ENCODE measurements at regions not wholly inside any gene's neighbourhood (a gene's known extent, or its start where the extent isn't known, plus 50 kb on each side); places are given as distances from the start of the nearest gene placed in this dataset.
A peak's percentile ranks its signal among the peaks of the same experiment; 100 is the strongest.
"Not testable (repeated sequence)": the region's sequence is repeated elsewhere in the genome, so short reads cannot be mapped to it uniquely, and the experiment has no call there.

GRCh38 chr2:61649946-61650345 lies 111.8 kb upstream of the XPO1 start:
- not testable (repeated sequence) for DNase-seq; ATAC-seq (ENCODE audit: low read depth in 2 of 2); H3K27me3 Mint-ChIP-seq; H3K4me3 Mint-ChIP-seq; H3K4me1 Mint-ChIP-seq; H3K36me3 Mint-ChIP-seq
- H3K27ac Mint-ChIP-seq: peak overlapping the region in 2 of 6 donors; percentile 57 to 66
- peaks cover 3 to 31% (median 12%) of the 10 kb centered on the region in 7 donors for H3K9me3 Mint-ChIP-seq

DNA sequence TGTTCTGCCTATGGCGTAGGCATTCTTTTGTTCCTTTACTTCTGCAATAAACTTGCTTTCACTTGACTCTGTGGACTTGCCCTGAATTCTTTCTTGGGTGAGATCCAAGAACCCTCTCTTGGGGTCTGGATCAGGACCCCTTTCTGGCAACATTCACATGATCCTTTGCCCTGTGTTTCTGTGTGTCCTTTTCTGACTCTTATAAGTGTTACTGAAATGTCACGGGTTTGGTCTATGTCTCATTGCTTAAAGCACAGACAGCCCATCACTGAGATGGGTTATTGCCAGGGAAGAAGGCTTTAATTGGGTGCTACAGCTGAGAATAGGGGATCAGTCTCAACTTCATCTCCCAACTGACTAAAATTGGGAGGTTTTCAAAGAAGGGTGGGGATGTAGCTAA lies 110.9 kb upstream of the XPO1 start:
- no peaks in the 10 kb centered on the region for H3K36me3 Mint-ChIP-seq
- no peak overlapping the region for H3K4me3 Mint-ChIP-seq
- no peaks in the 10 kb centered on the region for H3K4me1 Mint-ChIP-seq
- no peaks in the 10 kb centered on the region for H3K27me3 Mint-ChIP-seq
- DNase-seq (no peak), ATAC-seq (ENCODE audit: low read depth in 2 of 2) (no peak)
- H3K27ac Mint-ChIP-seq: no peak overlapping the region
- peaks cover 3 to 31% (median 12%) of the 10 kb centered on the region in 7 donors for H3K9me3 Mint-ChIP-seq

GRCh38 chr2:61647044-61647443 lies 108.9 kb upstream of the XPO1 start:
- no peaks in the 10 kb centered on the region for H3K4me1 Mint-ChIP-seq
- H3K27ac Mint-ChIP-seq: no peak overlapping the region
- no peak for ATAC-seq (ENCODE audit: low read depth in 2 of 2)
- no peaks in the 10 kb centered on the region for H3K36me3 Mint-ChIP-seq
- no peaks in the 10 kb centered on the region for H3K27me3 Mint-ChIP-seq
- peaks cover 3 to 31% (median 12%) of the 10 kb centered on the region in 7 donors for H3K9me3 Mint-ChIP-seq
- no peak for DNase-seq
- H3K4me3 Mint-ChIP-seq: peak overlapping the region in 1 of 8 donors; percentile 77

DNA sequence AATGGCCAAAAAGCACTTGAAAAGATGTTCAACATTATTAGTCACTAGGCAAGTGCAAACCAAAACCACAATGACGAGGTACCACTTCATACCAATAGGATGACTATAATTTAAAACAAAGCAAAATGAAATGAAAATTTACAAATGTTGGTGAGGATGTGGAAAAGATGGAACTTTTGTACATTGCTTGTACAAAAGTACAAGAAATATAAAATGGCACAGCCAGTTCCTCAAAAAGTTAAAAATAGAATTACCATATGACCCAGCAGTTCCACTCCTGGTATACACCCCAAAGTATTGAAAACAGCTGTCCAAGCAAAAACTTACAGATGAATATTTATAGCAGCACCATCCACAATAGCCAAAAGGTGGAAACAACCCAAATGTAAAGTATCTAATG lies 107.8 kb upstream of the XPO1 start:
- no peak for ATAC-seq (ENCODE audit: low read depth in 2 of 2)
- H3K4me3 Mint-ChIP-seq: no peak overlapping the region
- DNase-seq: no peak
- H3K9me3 Mint-ChIP-seq: peaks cover 3 to 26% (median 10%) of the 10 kb centered on the region in 7 donors
- H3K27ac Mint-ChIP-seq: no peak overlapping the region
- no peaks in the 10 kb centered on the region for H3K4me1 Mint-ChIP-seq
- H3K36me3 Mint-ChIP-seq: no peaks in the 10 kb centered on the region
- no peaks in the 10 kb centered on the region for H3K27me3 Mint-ChIP-seq

GRCh38 chr2:61643153-61643552 lies 105.0 kb upstream of the XPO1 start:
- H3K27me3 Mint-ChIP-seq; H3K27ac Mint-ChIP-seq; ATAC-seq (ENCODE audit: low read depth in 2 of 2); H3K4me1 Mint-ChIP-seq; H3K36me3 Mint-ChIP-seq; DNase-seq; H3K4me3 Mint-ChIP-seq: not testable (repeated sequence)
- H3K9me3 Mint-ChIP-seq: peaks cover 2 to 21% (median 9%) of the 10 kb centered on the region in 7 donors

GRCh38 chr2:61640406-61640805 lies 102.2 kb upstream of the XPO1 start:
- ATAC-seq (ENCODE audit: low read depth in 2 of 2) (no peak), DNase-seq (no peak)
- Mint-ChIP-seq H3K36me3 (no peaks in the 10 kb centered on the region), H3K4me1 (no peaks in the 10 kb centered on the region), H3K4me3 (no peak overlapping the region), H3K27me3 (no peaks in the 10 kb centered on the region), H3K27ac (no peak overlapping the region), H3K9me3 (no peaks in the 10 kb centered on the region)

DNA sequence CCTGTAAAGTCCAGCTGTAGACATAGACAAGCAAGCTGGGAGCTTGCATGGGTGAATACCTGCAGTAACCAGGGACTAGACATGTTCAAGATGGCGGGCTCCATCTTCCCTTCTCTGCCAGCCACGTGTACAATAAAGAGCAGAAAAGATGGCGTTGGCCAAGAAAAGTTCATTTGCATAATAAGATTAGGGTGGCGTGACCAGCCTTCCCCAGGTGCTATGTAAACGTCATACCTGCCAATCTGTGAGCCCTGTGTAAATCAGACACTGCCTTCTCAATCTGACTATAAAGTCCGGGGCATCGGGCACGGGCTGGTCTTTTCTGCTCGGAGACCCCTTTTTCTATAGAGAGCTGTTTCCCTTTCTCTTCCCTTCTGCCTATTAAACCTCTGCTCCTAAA lies 101.6 kb upstream of the XPO1 start:
- Mint-ChIP-seq H3K27me3 (no peaks in the 10 kb centered on the region), H3K4me3 (no peak overlapping the region), H3K9me3 (no peaks in the 10 kb centered on the region), H3K4me1 (no peaks in the 10 kb centered on the region), H3K36me3 (no peaks in the 10 kb centered on the region), H3K27ac (peak overlapping the region in 1 of 6 donors; percentile 24)
- DNase-seq (no peak), ATAC-seq (ENCODE audit: low read depth in 2 of 2) (peak in 1 of 2 donors; percentile 65)

DNA sequence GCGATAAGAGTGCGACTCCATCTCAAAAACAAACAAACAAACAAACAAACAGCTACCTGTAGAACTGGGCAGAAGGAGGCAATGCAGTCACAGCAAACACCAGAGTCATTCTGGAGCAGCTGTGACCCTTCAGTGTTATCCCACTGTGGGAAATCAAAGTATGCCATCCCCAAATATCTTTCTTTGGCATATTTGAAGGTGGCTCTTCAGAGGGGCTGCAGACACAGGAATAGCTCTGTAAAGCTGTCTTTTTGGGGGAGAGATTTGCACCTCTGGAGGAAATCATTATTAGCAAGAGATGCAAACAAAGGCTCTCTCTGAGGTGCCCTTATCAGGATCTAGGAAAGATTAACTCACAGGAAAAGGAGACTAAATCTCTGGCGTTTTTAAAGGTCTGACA lies 98.5 kb upstream of the XPO1 start:
- H3K9me3 Mint-ChIP-seq: no peaks in the 10 kb centered on the region
- H3K4me3 Mint-ChIP-seq: no peak overlapping the region
- no peaks in the 10 kb centered on the region for H3K4me1 Mint-ChIP-seq
- H3K27me3 Mint-ChIP-seq: no peaks in the 10 kb centered on the region
- peak overlapping the region in 1 of 6 donors; percentile 59 for H3K27ac Mint-ChIP-seq
- H3K36me3 Mint-ChIP-seq: no peaks in the 10 kb centered on the region
- DNase-seq (no peak), ATAC-seq (ENCODE audit: low read depth in 2 of 2) (no peak)

GRCh38 chr2:61634512-61634911 lies 96.4 kb upstream of the XPO1 start:
- no peak for ATAC-seq (ENCODE audit: low read depth in 2 of 2)
- H3K9me3 Mint-ChIP-seq: no peaks in the 10 kb centered on the region
- H3K36me3 Mint-ChIP-seq: no peaks in the 10 kb centered on the region
- DNase-seq: no peak
- no peak overlapping the region for H3K27ac Mint-ChIP-seq
- no peaks in the 10 kb centered on the region for H3K4me1 Mint-ChIP-seq
- no peaks in the 10 kb centered on the region for H3K27me3 Mint-ChIP-seq
- no peak overlapping the region for H3K4me3 Mint-ChIP-seq

DNA sequence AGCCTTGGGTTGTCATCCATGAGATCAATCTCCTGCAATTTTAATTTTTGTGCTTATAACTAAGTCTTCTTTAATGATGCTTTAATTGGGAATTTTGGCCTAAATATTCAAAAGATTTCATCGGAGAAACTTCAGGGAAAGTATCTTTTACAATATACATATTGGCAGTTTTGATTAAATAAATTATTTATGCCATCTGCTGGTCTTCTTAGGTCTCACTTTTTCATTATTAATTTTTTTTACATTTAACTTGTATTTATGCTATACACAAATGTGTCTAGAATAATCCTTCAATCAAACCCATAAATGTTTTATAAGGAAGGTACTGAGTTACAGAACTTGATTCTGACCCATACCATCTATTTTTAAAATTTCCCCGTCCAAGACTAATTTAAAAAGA lies 95.1 kb upstream of the XPO1 start:
- H3K27me3 Mint-ChIP-seq: no peaks in the 10 kb centered on the region
- H3K4me3 Mint-ChIP-seq: no peak overlapping the region
- no peaks in the 10 kb centered on the region for H3K9me3 Mint-ChIP-seq
- ATAC-seq (ENCODE audit: low read depth in 2 of 2) (no peak), DNase-seq (no peak)
- H3K4me1 Mint-ChIP-seq: no peaks in the 10 kb centered on the region
- H3K36me3 Mint-ChIP-seq: no peaks in the 10 kb centered on the region
- H3K27ac Mint-ChIP-seq: no peak overlapping the region

DNA sequence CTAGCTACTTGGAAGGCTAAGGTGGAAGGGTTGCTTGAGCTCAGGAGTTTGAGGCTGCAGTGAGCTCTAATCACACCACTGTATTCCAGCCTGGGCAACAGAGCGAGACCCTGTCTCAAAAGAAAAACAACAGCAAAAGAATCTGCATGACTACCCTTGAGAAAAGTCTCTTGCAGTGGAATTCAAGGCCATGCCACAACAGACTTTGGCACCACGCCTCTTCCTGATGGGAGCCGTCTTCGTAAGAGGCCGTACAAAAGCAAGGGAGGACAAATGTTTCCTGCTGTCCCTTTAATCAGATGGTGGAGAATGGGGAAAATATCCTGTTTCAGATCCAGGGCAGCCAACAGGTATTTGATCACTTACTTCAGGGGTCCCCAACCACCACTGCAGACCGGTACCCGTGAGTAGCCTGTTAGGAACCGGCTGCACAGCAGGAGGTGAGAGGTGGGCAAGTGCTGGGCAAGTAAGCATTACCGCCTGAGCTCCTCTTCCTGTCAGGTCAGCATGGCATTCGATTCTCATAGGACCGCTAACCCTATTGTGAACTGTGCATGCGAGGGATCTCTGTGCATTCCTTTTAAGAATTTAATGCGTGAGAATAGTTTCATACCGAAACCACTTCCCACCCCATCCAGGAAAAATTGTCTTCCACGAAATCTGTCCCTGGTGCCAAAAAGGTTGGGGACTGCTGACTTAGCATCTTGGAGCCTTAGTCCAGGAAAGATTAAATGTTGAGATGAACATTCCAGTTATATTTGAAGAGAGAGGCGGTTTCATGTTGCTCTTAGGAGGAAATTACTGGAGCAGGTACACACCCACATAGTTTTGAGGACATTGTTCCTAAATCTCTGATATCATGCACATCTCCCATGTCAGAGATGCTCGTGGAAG lies 94.4 kb upstream of the XPO1 start:
- no peak overlapping the region for H3K4me3 Mint-ChIP-seq
- no peaks in the 10 kb centered on the region for H3K9me3 Mint-ChIP-seq
- no peaks in the 10 kb centered on the region for H3K36me3 Mint-ChIP-seq
- no peak overlapping the region for H3K27ac Mint-ChIP-seq
- no peaks in the 10 kb centered on the region for H3K4me1 Mint-ChIP-seq
- no peak for DNase-seq
- no peaks in the 10 kb centered on the region for H3K27me3 Mint-ChIP-seq
- ATAC-seq (ENCODE audit: low read depth in 2 of 2): no peak

DNA sequence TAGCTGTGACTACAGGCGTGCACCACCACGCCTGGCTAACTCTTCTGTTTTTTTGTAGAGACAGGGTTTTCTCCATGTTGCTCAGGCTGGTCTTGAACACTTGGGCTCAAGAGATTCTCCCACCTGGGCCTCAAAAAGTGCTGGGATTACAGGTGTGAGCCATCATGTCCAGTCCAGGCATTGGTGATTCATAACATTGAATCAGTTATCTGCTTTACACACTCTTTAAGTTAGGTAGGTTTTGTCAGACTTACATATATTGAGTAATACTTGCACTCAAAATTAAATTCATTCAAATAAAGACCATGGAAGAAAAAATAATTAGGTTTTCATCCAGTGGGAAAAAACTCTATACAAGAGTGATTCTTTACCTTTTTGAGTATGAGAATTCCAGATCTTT lies 93.2 kb upstream of the XPO1 start:
- no peak for ATAC-seq (ENCODE audit: low read depth in 2 of 2)
- Mint-ChIP-seq H3K27me3 (no peaks in the 10 kb centered on the region), H3K9me3 (no peaks in the 10 kb centered on the region), H3K4me3 (no peak overlapping the region), H3K4me1 (no peaks in the 10 kb centered on the region), H3K27ac (no peak overlapping the region), H3K36me3 (no peaks in the 10 kb centered on the region)
- DNase-seq: no peak

DNA sequence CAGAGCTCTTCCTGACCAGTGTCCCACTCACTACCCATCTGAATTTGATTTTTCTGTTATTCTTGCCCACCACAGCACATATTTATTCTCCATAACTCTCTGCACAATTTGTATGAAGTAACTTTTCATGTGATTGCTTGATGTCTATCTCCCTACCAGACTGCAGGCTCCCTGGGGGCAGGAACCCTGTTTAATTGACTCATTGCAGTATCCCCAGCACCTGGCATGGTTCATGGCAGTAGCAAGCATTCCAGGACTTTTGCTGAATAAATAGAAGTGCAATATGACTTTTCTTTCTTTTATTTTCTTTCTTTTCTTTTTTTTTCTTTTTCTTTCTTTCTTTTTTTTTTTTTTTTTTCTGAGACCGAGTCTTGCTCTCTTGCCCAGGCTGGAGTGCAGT lies 88.7 kb upstream of the XPO1 start:
- no peak for DNase-seq
- no peak for ATAC-seq (ENCODE audit: low read depth in 2 of 2)
- Mint-ChIP-seq H3K27ac (peak overlapping the region in 2 of 6 donors; percentile 39 to 47), H3K4me1 (no peaks in the 10 kb centered on the region), H3K9me3 (no peaks in the 10 kb centered on the region), H3K4me3 (peak overlapping the region in 1 of 8 donors; percentile 9), H3K36me3 (no peaks in the 10 kb centered on the region), H3K27me3 (no peaks in the 10 kb centered on the region)

GRCh38 chr2:61623747-61624146 lies 85.6 kb upstream of the XPO1 start:
- no peaks in the 10 kb centered on the region for H3K27me3 Mint-ChIP-seq
- H3K27ac Mint-ChIP-seq: no peak overlapping the region
- H3K9me3 Mint-ChIP-seq: no peaks in the 10 kb centered on the region
- no peaks in the 10 kb centered on the region for H3K4me1 Mint-ChIP-seq
- DNase-seq (no peak), ATAC-seq (ENCODE audit: low read depth in 2 of 2) (no peak)
- H3K4me3 Mint-ChIP-seq: no peak overlapping the region
- H3K36me3 Mint-ChIP-seq: no peaks in the 10 kb centered on the region
